OCI-LY7 (cell line): ENCODE measurements at regions not wholly inside any gene's neighbourhood (a gene's known extent, or its start where the extent isn't known, plus 50 kb on each side); places are given as distances from the start of the nearest gene placed in this dataset.

Experiments used
- CTCF ChIP-seq: fragments of 200-600 bp; sonication (generic); conservative IDR thresholded peaks from 2 replicates; pipeline ENCODE4 v1.5.1; 2014; ENCODE audit warnings: mild to moderate bottlenecking, antibody characterized with exemption, low read length, moderate library complexity, mixed read lengths
- EZH2phosphoT487 ChIP-seq: fragments of 200-600 bp; sonication (generic); IDR thresholded peaks from 2 replicates; pipeline ENCODE4 v1.6.1; 2018; ENCODE audit warnings: low read depth, borderline replicate concordance, mild to moderate bottlenecking, mixed run types, antibody characterized with exemption, low read length, moderate library complexity, mixed read lengths

GRCh38 chr9:104293877-104294276, 199.8 kb downstream of the SMC2 start:
- TF ChIP-seq EZH2phosphoT487 (no peak), CTCF (no peak)
